Left lung (tissue), 4 donors: ENCODE measurements at regions not wholly inside any gene's neighbourhood (a gene's known extent, or its start where the extent isn't known, plus 50 kb on each side); places are given as distances from the start of the nearest gene placed in this dataset.
A peak's percentile ranks its signal among the peaks of the same experiment; 100 is the strongest.

Source experiments
- ATAC-seq: fragments of 200-7000 bp; cut with Tn5 transposase; one replicate; pipeline ENCODE4 v1.9.1; 2020; ENCODE audit warnings: moderate library complexity
- DNase-seq, 4 donors: peaks; one replicate each; pipeline ENCODE4 v3.0.0-alpha.2; 2013 to 2020
- H3K27ac ChIP-seq, 2 donors: fragments of 200-600 bp; sonication (generic) in 1 of 2; one replicate each; pipeline versions ENCODE4 v1.5.0 to v1.8.0; 2020 to 2021
- H3K27me3 ChIP-seq, 2 donors: fragments of 200-600 bp; sonication (generic) in 1 of 2; one replicate each; pipeline versions ENCODE4 v1.5.0 to v1.8.0; 2020 to 2021
- H3K36me3 ChIP-seq, 2 donors: fragments of 200-600 bp; sonication (generic) in 1 of 2; one replicate each; pipeline versions ENCODE4 v1.5.0 to v1.8.0; 2020 to 2021
- H3K4me1 ChIP-seq, 2 donors: fragments of 200-600 bp; one replicate each; pipeline ENCODE4 v1.8.0; 2021
- H3K4me3 ChIP-seq, 2 donors: fragments of 200-600 bp; sonication (generic) in 1 of 2; one replicate each; pipeline versions ENCODE4 v1.5.0 to v1.8.0; 2020 to 2021; ENCODE audit warnings: mild to moderate bottlenecking in 1 of 2
- H3K9me3 ChIP-seq, 2 donors: fragments of 200-600 bp; sonication (generic) in 1 of 2; one replicate each; pipeline versions ENCODE4 v1.5.0 to v1.8.0; 2020 to 2021
- CTCF ChIP-seq, 2 donors: fragments of 200-600 bp; sonication (generic) in 1 of 2; IDR thresholded peaks; one replicate each; pipeline versions ENCODE4 v1.5.0 to v1.8.0; 2021; ENCODE audit warnings: antibody characterized with exemption in 2 of 2
- intact Hi-C, 2 donors: fragments of 100-400 bp; cut with DNase I; formaldehyde crosslinking; loops; one replicate each; pipeline versions ENCODE4 v1.11.2 to v1.14.2; 2022
- donor health status: DM: no; HTN: yes; CAD: no.
- donor health status: DM: no; HTN: no; CAD: no.

DNA sequence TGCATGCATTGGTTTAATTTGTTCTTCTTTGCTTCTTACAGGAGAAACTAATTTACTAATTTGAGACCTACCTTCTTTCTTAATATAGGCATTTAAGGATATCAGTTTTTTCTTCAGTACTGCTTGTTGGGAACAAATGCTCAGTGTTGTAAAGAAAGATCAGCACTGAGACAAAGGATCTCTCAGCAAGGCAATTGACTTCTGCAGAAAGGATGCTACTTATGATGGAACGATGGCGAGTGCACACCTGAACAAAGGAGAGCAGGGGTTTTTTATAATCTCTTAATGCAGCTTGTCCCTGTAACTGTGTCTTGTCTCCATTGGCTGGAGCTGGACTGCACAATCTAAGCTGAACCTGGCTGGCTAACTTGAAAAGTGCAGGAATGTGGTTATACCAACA is 64.2 kb downstream of the RPP21 start:
- no peak for TF ChIP-seq CTCF (IDR thresholded peaks at IDR 0.05)
- ATAC-seq (no peak), DNase-seq (no peak)
- Histone ChIP-seq H3K27me3 (peaks cover 11 to 83% of the 10 kb centered on the region in 2 donors), H3K4me1 (peaks cover 0 to 3% of the 10 kb centered on the region in 2 donors), H3K36me3 (no peaks in the 10 kb centered on the region), H3K4me3 (no peak overlapping the region), H3K9me3 (no peaks in the 10 kb centered on the region), H3K27ac (no peak overlapping the region)
- intact Hi-C loops = no loop called here

DNA sequence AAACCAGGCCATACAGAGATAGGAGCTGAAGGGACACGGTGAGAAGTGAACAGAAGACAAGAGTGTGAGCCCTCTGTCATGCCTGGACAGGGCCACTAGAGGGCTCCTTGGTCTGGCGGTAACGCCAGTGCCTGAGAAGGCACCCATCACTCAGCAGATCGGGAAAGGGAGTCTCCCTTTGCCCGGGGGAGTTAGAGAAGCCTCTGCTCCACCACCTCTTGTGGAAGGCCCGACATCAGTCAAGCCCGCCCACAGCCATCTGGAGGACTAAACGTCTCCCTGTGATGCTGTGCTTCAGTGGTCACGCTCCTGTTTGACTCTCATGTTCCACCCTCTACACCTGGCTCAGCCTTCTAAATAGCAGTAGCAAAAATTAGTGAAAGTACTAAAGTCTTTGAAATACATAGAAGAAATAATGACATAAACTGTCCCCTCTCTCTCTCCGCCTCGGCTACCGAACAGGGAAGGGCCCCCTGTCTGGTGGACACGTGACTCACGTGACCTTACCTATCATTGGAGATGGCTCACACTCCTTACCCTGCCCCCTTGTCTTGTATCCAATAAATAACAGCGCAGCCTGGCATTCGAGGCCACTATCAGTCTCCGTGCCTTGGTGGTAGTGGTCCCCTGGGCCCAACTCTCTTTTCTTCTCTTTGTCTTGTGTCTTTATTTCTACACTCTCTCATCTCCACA is 66.7 kb downstream of the RPP21 start:
- H3K27ac ChIP-seq = no peak overlapping the region
- intact Hi-C loops = no loop called here
- peaks cover 11 to 84% of the 10 kb centered on the region in 2 donors for H3K27me3 ChIP-seq
- ATAC-seq = peak; percentile 80
- peak; percentile 63 to 89 for TF ChIP-seq CTCF (IDR thresholded peaks at IDR 0.05)
- H3K4me1 ChIP-seq = peaks cover 0 to 3% of the 10 kb centered on the region in 2 donors
- H3K9me3 ChIP-seq = no peaks in the 10 kb centered on the region
- no peak overlapping the region for H3K4me3 ChIP-seq
- peak in 3 of 4 donors; percentile 4 to 52 (median 28) for DNase-seq
- H3K36me3 ChIP-seq = no peaks in the 10 kb centered on the region

DNA sequence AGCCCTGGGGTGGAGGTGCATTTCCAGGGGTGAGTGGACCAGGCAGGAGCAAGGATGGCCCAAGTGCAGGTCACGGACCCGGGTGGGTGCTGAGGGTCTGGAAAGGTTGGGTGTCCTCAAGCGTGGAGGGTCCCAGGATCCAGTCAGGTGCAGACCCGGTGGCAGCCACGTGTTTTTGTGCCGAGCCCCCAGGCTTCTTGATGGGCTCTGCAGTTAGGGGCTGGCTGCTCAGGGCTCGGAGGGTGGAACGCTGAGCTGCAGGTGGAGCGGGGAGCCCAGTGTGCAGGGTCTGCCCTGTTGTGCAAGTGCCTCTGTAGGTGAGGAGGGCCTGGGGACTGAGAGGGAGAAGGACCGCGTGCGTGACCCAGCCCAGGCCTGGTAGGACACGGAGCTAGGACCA is 70.9 kb upstream of the HLA-E start:
- no peak overlapping the region for H3K4me3 ChIP-seq
- H3K27ac ChIP-seq = no peak overlapping the region
- ATAC-seq (no peak), DNase-seq (no peak)
- peaks cover 3 to 88% of the 10 kb centered on the region in 2 donors for H3K27me3 ChIP-seq
- H3K36me3 ChIP-seq = no peaks in the 10 kb centered on the region
- no peak for TF ChIP-seq CTCF (IDR thresholded peaks at IDR 0.05)
- no peaks in the 10 kb centered on the region for H3K9me3 ChIP-seq
- H3K4me1 ChIP-seq = no peaks in the 10 kb centered on the region
- intact Hi-C loops = no loop called here

DNA sequence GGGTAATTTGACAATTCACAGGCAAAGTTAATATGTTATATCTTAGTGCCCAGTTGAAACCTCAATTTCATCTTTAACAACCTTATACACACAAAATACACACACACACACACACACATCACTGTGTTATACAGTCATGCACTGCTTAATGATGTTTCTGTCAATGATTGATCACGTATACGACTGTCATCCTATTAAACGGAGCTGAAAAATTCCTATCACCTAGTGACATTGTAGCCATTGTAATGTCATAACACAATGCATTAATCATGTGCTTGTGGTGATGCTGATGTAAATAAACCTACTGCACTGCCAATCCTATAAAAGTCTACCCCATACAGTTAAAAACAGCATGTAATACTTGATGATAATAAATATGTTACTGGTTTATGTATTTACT is 64.8 kb upstream of the HLA-E start:
- TF ChIP-seq CTCF (IDR thresholded peaks at IDR 0.05) = no peak
- intact Hi-C loops = no loop called here
- H3K36me3 ChIP-seq = no peaks in the 10 kb centered on the region
- H3K4me3 ChIP-seq = no peak overlapping the region
- DNase-seq = no peak
- H3K4me1 ChIP-seq = no peaks in the 10 kb centered on the region
- H3K27me3 ChIP-seq = peaks cover 3 to 89% of the 10 kb centered on the region in 2 donors
- ATAC-seq = no peak
- H3K9me3 ChIP-seq = no peaks in the 10 kb centered on the region
- no peak overlapping the region for H3K27ac ChIP-seq
